ENCODE measurements at regions not wholly inside any gene's neighbourhood (a gene's known extent, or its start where the extent isn't known, plus 50 kb on each side); places are given as distances from the start of the nearest gene placed in this dataset.

DNA sequence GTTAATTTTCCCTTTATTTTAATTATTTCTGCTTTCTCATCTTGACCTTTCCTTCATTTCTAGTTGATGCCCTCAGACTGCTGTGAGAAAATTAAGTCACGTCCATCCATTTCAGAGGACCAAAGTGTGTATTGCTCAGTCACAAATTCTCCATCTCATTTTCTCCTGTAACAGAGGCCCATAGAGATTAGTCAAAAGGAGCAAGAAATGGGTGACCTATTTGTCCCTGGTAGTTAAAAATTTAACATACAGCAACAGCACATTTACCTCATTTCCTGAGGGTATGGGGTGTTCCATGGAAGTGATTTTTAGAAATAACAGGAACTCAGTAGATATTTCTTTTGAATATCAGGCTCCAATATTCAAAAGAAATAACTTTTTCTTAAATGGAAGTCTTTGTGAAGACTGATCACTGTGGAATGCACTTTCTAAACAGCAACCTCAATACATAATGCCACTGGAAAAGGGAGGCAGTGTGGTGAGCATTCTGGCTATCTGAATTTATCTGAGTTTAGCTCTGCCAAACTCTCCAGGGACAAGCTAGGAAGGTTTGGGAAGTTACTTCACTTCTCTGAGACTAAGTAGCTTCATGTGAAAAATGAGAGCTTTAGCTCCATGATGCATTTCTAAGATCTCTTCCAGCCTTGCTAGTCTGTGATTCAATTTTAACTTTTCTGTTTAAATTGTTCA is 808.2 kb downstream of the SQOR start:
- no peak for DNase-seq

DNA sequence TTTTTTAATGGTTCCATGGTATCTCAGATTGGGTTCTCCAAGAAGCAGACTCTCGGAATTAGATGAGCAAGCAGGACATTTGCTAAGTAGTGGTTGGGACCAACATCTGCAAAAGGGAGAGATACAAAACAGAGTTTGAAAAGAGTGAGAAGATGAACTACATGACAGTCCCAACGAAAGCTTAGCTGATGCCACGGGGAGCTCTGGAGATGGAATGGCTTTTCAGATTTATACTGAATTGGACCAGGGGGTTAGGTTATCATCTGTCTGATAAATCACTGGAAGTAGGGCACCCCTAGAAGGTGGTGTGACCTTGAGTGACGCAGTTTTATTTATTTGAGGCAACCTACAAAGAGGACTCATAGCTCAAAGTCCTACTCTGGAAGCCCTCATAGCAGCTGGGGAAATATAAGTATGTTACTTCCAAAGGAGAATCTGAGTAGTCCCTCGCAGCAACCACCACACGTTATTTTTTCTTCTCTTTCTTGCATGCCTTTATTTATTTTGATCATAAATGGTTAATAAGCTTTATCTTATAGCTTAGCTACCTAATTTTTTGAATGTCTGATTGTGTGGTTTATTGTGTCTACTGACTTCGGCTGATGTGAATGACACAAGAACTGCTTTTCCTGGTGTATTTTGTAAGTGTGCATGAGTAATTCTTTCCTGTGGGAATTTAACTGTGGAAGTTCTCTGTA is 815.4 kb downstream of the SQOR start:
- DNase-seq = no peak

- no peak for DNase-seq
Measured at GRCh38 chr15:46450810-46451182, 816.0 kb downstream of the SQOR start.

DNA sequence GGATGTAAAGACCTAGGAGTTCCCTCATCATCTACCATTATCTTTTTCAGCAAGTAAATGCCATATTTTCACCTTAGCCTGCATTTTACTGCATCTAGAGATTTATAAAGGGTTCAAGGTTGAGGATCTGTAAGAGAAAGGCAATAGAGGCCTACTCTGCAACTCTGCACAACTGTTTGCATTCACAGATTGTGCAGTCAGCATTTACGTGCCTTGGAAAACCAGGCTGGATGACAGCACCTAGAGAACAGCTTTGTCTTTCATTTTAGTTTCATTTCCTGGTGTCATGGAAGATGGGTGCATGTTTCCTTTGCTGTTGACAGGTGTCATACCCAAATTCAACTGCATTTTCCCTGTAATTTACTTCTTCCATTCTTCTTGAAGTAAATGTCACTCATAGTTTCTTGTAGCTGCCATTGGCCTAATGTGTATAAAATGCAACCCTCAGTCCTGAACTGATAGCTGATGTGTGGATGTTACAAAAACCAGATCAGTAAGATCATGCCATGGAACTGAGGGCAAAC is 817.5 kb downstream of the SQOR start:
- no peak for DNase-seq

- DNase-seq = no peak
Measured at GRCh38 chr15:46456456-46456855, 821.6 kb downstream of the SQOR start.

DNA sequence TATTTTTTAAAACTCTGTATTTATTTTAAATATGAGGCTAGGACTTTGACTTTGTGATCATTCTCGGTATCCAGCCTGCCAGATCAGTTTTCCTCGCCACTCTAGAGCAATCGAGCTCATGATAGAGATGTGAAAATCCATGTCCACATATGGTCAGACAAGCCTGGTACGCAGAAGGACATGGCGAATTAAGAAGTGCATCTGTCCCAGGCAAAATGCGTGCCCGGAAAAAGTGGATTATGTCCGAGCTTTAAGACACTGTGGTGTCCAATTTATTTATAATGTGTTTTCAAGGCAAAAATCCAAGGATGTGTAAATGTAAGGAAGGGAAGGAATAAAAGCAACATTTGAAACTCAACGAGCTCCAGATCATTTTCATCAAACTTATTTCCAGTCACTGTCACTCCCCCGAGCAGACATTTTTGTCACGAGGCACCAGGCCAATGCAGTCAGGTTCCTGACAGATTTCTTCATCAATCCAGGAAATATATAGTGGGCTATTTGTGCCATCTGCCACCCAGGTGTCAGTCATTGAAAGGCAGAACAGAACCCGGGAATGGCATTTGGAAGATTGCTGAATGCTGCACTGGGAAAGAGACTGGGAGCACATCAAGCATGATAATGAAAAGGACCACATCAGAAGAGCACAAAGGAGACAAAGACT is 825.7 kb downstream of the SQOR start:
- DNase-seq = no peak

GRCh38 chr15:46461416-46461815 is 826.6 kb downstream of the SQOR start:
- no peak for DNase-seq

DNA sequence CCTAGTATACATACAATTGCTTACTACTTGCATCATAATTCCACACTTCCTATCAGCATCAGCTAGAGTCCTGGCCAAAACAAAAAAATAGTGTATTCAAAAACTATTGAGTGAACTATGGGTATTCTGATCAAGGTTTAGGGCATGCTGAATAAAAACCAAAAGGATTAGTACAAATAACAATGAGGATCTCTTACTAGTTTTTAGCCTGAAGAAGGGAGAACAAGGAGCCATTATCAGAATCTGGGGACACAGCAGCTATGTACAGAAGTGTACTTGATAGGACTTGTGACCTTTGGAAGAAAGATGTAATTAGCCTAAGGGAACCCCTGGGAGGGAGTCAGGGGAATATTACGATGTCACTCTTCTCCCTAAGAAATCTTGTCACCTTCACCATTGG is 832.2 kb downstream of the SQOR start:
- no peak for DNase-seq

DNA sequence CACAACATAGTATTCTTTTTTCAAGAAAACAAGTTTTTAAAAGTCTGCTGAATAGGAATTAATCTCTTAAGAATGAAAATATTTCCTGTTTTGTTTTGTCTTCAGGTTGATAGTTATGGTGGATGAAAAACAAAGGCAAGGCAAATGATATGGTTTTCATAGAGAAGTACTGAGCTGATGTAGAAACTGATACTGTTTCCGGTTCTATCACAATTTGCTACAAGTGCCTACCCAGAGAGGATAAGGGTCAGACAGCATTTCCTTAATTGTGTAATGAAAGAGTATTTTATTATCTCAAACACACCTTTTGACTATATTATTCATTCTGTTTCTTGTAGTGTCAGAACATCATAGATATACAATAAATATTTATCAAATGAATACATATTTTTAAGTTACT is 836.3 kb downstream of the SQOR start:
- no peak for DNase-seq

DNA sequence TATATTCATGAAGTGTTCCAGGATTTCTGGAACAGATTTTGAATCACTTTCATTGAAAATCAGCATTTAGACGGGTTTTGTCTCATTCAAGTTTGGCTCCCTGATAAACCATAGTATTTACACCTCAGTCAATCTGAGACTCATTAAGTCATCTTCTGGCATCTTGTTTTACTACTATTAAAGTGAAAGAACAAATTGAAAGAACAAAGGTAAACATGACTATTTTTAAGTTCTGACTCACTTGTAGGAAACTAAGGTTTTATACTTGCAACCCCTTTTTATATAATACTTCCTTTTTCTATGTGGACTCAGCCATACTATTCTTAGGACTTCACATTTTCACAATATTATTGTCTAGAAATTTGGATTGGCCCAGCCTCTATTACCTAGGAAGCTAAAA is 854.4 kb downstream of the SQOR start:
- DNase-seq = no peak

- DNase-seq = no peak
Measured at GRCh38 chr15:46496491-46497115, 861.8 kb downstream of the SQOR start.

- peak; percentile 3 for DNase-seq
Measured at GRCh38 chr15:46502667-46503066, 867.8 kb downstream of the SQOR start.

DNA sequence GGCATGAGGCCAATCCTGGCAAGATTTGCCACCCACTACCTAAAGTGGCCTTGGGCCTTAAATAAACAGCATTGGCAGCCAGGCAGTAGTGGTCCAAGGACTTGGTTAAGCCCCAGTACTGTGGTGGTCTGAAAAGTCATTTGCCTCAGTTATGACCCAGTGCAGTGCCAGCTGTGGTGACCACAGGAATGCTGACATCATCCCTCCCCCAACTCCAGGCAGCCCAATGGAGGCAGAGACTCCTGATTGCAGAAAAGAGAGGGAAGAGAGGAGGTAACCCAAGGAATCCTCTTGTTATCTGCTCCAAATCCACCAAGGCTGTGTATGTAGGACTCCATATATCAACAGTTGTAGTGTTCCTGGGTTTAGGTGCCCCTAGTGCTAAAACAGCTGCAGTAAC is 883.6 kb downstream of the SQOR start:
- no peak for DNase-seq

DNA sequence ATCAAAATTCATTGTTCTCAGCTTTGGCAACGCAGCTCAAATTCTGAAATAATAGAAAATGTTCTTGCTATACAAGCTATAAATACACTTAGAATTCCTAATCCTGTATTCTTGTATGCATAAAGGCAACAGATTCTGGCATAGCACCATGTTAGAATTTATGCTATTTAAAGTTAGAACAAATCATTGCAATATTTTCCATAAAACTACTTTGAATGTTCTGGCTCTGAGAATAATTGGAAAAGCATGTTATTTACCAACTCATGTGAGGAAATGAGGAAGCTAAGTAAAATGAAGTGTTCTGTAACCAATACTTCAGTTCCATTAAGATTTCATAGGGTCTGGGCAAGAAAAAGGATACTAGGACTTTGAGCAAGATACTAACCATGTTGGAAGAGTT is 888.9 kb downstream of the SQOR start:
- DNase-seq = no peak

DNA sequence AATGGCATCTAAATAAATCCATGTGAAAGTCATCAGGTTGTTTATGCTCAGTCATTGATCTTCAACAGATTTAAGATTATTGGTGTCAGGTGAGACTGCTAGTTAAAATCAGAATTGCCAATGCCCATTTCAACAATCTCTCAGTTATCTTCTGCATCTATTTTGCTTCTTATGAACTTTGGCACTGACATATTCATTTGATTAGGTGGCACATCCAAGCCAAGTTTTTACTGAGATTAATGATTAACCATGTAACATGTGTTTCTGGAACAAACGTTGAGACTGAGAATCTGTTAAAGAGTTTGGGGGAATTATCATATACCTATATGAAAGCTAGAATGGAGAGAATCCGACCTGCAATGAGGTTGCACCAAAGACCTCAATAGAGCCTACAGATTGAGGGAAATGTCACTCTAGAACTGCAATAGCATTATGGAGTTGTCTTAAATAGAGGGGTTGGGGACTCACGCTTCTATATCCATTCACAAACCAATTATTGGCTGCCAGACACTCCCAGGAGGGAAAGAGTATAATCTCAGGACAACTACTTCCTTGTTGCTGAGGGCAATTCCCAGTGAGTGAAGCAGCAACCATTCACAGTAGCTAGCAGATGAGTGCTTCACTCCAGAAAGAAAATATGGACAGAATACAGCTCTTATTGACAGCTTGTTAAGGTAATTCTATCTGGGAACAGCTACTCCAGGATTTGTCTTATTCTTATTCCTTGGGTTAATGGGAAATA is 891.3 kb downstream of the SQOR start:
- no peak for DNase-seq

DNA sequence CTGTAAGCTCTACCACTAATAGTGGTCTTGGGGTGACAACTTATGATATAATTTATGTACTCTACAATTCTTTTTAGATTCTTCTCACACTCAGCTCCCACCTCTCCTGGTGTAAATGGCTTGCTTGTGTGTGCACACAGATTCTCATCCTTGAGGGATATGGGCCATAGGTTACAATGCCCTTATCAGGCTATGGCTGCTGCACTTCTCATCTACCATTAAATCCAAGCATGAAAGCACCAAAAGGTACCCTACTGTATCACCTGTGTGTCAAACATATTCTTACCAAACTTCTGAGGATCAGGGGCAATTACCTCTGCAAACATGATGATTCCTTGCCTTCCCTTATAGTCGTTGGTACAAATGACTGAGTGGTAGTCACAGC is 891.9 kb downstream of the SQOR start:
- no peak for DNase-seq

GRCh38 chr15:46543626-46544025 is 908.8 kb downstream of the SQOR start:
- DNase-seq = no peak

DNA sequence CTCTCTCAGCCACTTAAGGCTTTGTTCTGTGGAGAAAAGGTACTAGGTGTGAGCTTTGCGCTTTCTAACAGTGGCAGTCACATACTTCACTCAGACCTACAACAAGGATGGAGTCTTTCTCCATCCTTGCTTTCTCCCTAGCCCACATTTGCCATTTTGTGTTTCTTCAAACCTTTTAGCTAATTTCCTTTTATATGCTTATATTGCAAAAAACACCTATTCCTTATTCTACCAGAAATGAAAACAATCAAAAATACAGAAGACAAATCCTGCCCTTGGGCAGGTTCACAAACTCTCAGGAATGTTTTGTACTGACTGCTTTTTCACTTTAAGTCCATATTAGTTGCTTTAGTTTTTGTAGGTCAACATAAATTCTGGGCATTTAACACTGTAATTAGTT is 914.2 kb downstream of the SQOR start:
- no peak for DNase-seq

- no peak for DNase-seq
Measured at GRCh38 chr15:46552316-46552715, 917.5 kb downstream of the SQOR start.

GRCh38 chr15:46555547-46555946 is 920.7 kb downstream of the SQOR start:
- DNase-seq = no peak

GRCh38 chr15:46556010-46556409 is 921.2 kb downstream of the SQOR start:
- DNase-seq = no peak

DNA sequence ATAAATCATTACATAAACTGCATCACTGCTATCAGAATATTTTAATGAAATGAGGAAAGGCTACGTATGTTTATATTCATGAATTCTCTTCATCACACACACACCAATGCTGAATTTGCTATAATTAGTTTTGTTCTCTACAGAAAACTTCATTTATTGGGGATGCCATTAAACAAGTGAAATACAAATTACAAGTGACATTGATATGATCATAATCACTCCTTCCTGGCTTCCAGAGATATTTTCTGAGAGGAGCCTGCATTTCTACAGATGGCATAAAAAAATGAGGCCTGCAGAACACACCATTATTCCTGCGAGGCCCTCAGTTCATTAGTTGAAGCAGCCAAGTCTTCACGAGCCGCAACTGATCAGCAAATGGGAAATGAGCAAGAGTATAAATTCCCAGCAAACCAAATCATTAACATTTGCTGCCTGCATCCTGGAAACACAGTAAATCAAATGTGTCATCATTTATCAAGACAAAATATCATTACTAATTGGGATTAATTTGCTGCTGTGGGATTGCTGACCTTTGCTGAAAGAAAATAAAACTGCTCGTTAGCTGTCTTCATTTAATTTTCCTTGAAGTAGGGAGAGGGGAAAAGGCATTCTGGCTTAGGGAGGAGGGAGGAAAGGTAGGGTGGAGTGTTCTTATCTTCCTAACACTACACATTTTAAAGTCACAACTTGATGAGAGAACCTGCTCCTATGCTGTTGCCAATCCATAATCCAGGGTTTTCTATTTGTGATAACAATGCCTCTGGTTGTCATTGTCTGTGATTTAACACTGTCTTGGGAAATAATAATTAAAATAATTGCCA is 921.9 kb downstream of the SQOR start:
- DNase-seq = no peak
